ENCODE measurements at regions not wholly inside any gene's neighbourhood (a gene's known extent, or its start where the extent isn't known, plus 50 kb on each side); places are given as distances from the start of the nearest gene placed in this dataset.
A peak's percentile ranks its signal among the peaks of the same experiment; 100 is the strongest.
"Not testable (repeated sequence)": the region's sequence is repeated elsewhere in the genome, so short reads cannot be mapped to it uniquely, and the experiment has no call there.

GRCh38 chr18:5704847-5705246 is 161.1 kb upstream of the EPB41L3 start:
- intact Hi-C loops (cut with DNase I) = no loop called here

GRCh38 chr18:5702016-5702415 is 158.2 kb upstream of the EPB41L3 start:
- H3K27me3 ChIP-seq; H3K27ac ChIP-seq; H3K9me3 ChIP-seq; H3K4me1 ChIP-seq; ATAC-seq; intact Hi-C loops (cut with DNase I); DNase-seq; H3K36me3 ChIP-seq; H3K4me3 ChIP-seq: not testable (repeated sequence)
- 70 to 91% methylated on average over 4 to 5 of the region's 7 CpGs for WGBS, 2 donors

More at GRCh38 chr18:5704847-5705246, 161.1 kb upstream of the EPB41L3 start:
- TF ChIP-seq CTCF (IDR thresholded peaks at IDR 0.05) = no peak
- 55 to 57% methylated on average over 4 of the region's 4 CpGs for WGBS, 2 donors
- Histone ChIP-seq H3K4me1 (no peaks in the 10 kb centered on the region), H3K27ac (no peak overlapping the region), H3K4me3 (no peak overlapping the region), H3K9me3 (no peaks in the 10 kb centered on the region), H3K36me3 (no peaks in the 10 kb centered on the region), H3K27me3 (peaks cover 0 to 9% (median 0%) of the 10 kb centered on the region in 7 donors)
- no peak for DNase-seq
- no peak for ATAC-seq

- intact Hi-C loops (cut with DNase I) = no loop called here
- peaks cover 0 to 32% (median 3%) of the 10 kb centered on the region in 11 donors for H3K9me3 ChIP-seq
- no peak for DNase-seq
- TF ChIP-seq CTCF (IDR thresholded peaks at IDR 0.05) = no peak
- H3K4me1 ChIP-seq = no peaks in the 10 kb centered on the region
- ATAC-seq = peak in 3 of 8 donors; percentile 39 to 82 (median 58)
- no peak overlapping the region for H3K4me3 ChIP-seq
- no peaks in the 10 kb centered on the region for H3K27me3 ChIP-seq
- no peaks in the 10 kb centered on the region for H3K36me3 ChIP-seq
- H3K27ac ChIP-seq = no peak overlapping the region
- WGBS, 2 donors = 53 to 58% methylated on average over 6 of the region's 6 CpGs
Measured at GRCh38 chr18:5693699-5694294, 150.0 kb upstream of the EPB41L3 start.

- no peak overlapping the region for H3K27ac ChIP-seq
- no peaks in the 10 kb centered on the region for H3K36me3 ChIP-seq
- DNase-seq (no peak), ATAC-seq (no peak)
- H3K27me3 ChIP-seq = no peaks in the 10 kb centered on the region
- 41 to 49% methylated on average over 3 of the region's 3 CpGs for WGBS, 2 donors
- TF ChIP-seq CTCF (IDR thresholded peaks at IDR 0.05) = no peak
- H3K4me1 ChIP-seq = no peaks in the 10 kb centered on the region
- H3K4me3 ChIP-seq = no peak overlapping the region
- H3K9me3 ChIP-seq = no peaks in the 10 kb centered on the region
- intact Hi-C loops (cut with DNase I) = no loop called here
Measured at GRCh38 chr18:5678779-5679406, 135.1 kb upstream of the EPB41L3 start.

- H3K4me1 ChIP-seq = no peaks in the 10 kb centered on the region
- no peak overlapping the region for H3K27ac ChIP-seq
- H3K36me3 ChIP-seq = no peaks in the 10 kb centered on the region
- ATAC-seq = no peak
- DNase-seq = no peak
- no peak overlapping the region for H3K4me3 ChIP-seq
- no peaks in the 10 kb centered on the region for H3K9me3 ChIP-seq
- no peak for TF ChIP-seq CTCF (IDR thresholded peaks at IDR 0.05)
- H3K27me3 ChIP-seq = no peaks in the 10 kb centered on the region
- WGBS, 2 donors = 66 to 75% methylated on average over 3 of the region's 3 CpGs
- intact Hi-C loops (cut with DNase I) = no loop called here
Measured at GRCh38 chr18:5678278-5678677, 134.5 kb upstream of the EPB41L3 start.

Data from heart right ventricle (tissue), 16 donors.